Effector memory CD8-positive, alpha-beta T cell (primary cell): ENCODE measurements at regions not wholly inside any gene's neighbourhood (a gene's known extent, or its start where the extent isn't known, plus 50 kb on each side); places are given as distances from the start of the nearest gene placed in this dataset.
"Not testable (repeated sequence)": the region's sequence is repeated elsewhere in the genome, so short reads cannot be mapped to it uniquely, and the experiment has no call there.

Experiments used
- ATAC-seq: fragments of 150-1000 bp; cut with Tn5 transposase; replicated peaks from 2 replicates; pipeline ENCODE4 v1.10.0; 2021; ENCODE audit warnings: mild to moderate bottlenecking, moderate library complexity
- DNase-seq, 3 experiments: peaks; one replicate each; pipeline ENCODE4 v3.0.0; 2021
- H3K27ac Mint-ChIP-seq, 2 donors: one replicate each; pipeline ENCODE4 v1.8.0; 2022; ENCODE audit warnings: mild to moderate bottlenecking in 2 of 2, mixed read lengths in 2 of 2, moderate library complexity in 2 of 2
- H3K27me3 Mint-ChIP-seq, 2 donors: one replicate each; pipeline ENCODE4 v1.8.0; 2022; ENCODE audit warnings: mixed read lengths in 2 of 2
- H3K36me3 Mint-ChIP-seq: one replicate; pipeline ENCODE4 v1.8.0; 2022; ENCODE audit warnings: mild to moderate bottlenecking, moderate library complexity, mixed read lengths; ENCODE audit not compliant: insufficient read depth
- H3K4me1 Mint-ChIP-seq, 2 donors: one replicate each; pipeline ENCODE4 v1.8.0; 2022; ENCODE audit warnings: low read depth in 2 of 2, mixed read lengths in 2 of 2
- H3K4me3 Mint-ChIP-seq, 2 donors: one replicate each; pipeline ENCODE4 v1.8.0; 2022; ENCODE audit warnings: mild to moderate bottlenecking in 2 of 2, mixed read lengths in 2 of 2, moderate library complexity in 2 of 2
- H3K9me3 Mint-ChIP-seq, 2 donors: one replicate each; pipeline ENCODE4 v1.8.0; 2022; ENCODE audit warnings: mixed read lengths in 2 of 2

GRCh38 chr15:70241561-70242320, 144.0 kb upstream of the TLE3 start:
- Mint-ChIP-seq H3K4me3 (no peak overlapping the region), H3K27me3 (peaks cover 5 to 17% of the 10 kb centered on the region in 2 donors), H3K9me3 (no peaks in the 10 kb centered on the region), H3K36me3 (no peaks in the 10 kb centered on the region), H3K4me1 (peaks cover 3 to 5% of the 10 kb centered on the region in 2 donors), H3K27ac (no peak overlapping the region)
- no peak for DNase-seq
- ATAC-seq = no peak

- H3K27ac Mint-ChIP-seq = peak overlapping the region in 1 of 2 donors; percentile 11
- ATAC-seq (no peak), DNase-seq (no peak)
- no peaks in the 10 kb centered on the region for H3K36me3 Mint-ChIP-seq
- H3K9me3 Mint-ChIP-seq = no peaks in the 10 kb centered on the region
- H3K4me3 Mint-ChIP-seq = no peak overlapping the region
- H3K4me1 Mint-ChIP-seq = peaks cover 3 to 5% of the 10 kb centered on the region in 2 donors
- H3K27me3 Mint-ChIP-seq = peaks cover 5 to 17% of the 10 kb centered on the region in 2 donors
Observed at GRCh38 chr15:70240820-70241430, 143.2 kb upstream of the TLE3 start.

- H3K27ac Mint-ChIP-seq = no peak overlapping the region
- no peak overlapping the region for H3K4me3 Mint-ChIP-seq
- H3K4me1 Mint-ChIP-seq = peaks cover 0 to 2% of the 10 kb centered on the region in 2 donors
- no peaks in the 10 kb centered on the region for H3K36me3 Mint-ChIP-seq
- DNase-seq (no peak), ATAC-seq (peak; percentile 66)
- H3K27me3 Mint-ChIP-seq = peaks cover 5 to 17% of the 10 kb centered on the region in 2 donors
- H3K9me3 Mint-ChIP-seq = no peaks in the 10 kb centered on the region
Observed at GRCh38 chr15:70240082-70240481, 142.4 kb upstream of the TLE3 start.

- no peak for DNase-seq
- Mint-ChIP-seq H3K27ac (no peak overlapping the region), H3K4me1 (peaks cover 0 to under 1% of the 10 kb centered on the region in 2 donors), H3K36me3 (no peaks in the 10 kb centered on the region), H3K27me3 (peaks cover 5 to 17% of the 10 kb centered on the region in 2 donors), H3K4me3 (no peak overlapping the region), H3K9me3 (no peaks in the 10 kb centered on the region)
- no peak for ATAC-seq
Observed at GRCh38 chr15:70238917-70239316, 141.2 kb upstream of the TLE3 start.

- Mint-ChIP-seq H3K4me3 (no peak overlapping the region), H3K27ac (no peak overlapping the region), H3K9me3 (no peaks in the 10 kb centered on the region), H3K4me1 (no peaks in the 10 kb centered on the region), H3K36me3 (no peaks in the 10 kb centered on the region), H3K27me3 (peaks cover 5 to 17% of the 10 kb centered on the region in 2 donors)
- DNase-seq = no peak
- no peak for ATAC-seq
Observed at GRCh38 chr15:70237626-70238025, 139.9 kb upstream of the TLE3 start.

- no peak for ATAC-seq
- Mint-ChIP-seq H3K27ac (no peak overlapping the region), H3K36me3 (no peaks in the 10 kb centered on the region), H3K4me1 (no peaks in the 10 kb centered on the region), H3K27me3 (peaks cover 5 to 14% of the 10 kb centered on the region in 2 donors), H3K4me3 (no peak overlapping the region), H3K9me3 (peaks cover 3 to 7% of the 10 kb centered on the region in 2 donors)
- DNase-seq = no peak
Observed at GRCh38 chr15:70236341-70237086, 138.8 kb upstream of the TLE3 start.

GRCh38 chr15:70235347-70235746, 137.6 kb upstream of the TLE3 start:
- H3K9me3 Mint-ChIP-seq = peaks cover 4 to 8% of the 10 kb centered on the region in 2 donors
- no peak for ATAC-seq
- no peak for DNase-seq
- no peaks in the 10 kb centered on the region for H3K4me1 Mint-ChIP-seq
- no peak overlapping the region for H3K4me3 Mint-ChIP-seq
- H3K36me3 Mint-ChIP-seq = no peaks in the 10 kb centered on the region
- H3K27ac Mint-ChIP-seq = peak overlapping the region in 1 of 2 donors; percentile 9
- peaks cover 3 to 5% of the 10 kb centered on the region in 2 donors for H3K27me3 Mint-ChIP-seq

- H3K9me3 Mint-ChIP-seq = peaks cover 11 to 18% of the 10 kb centered on the region in 2 donors
- no peaks in the 10 kb centered on the region for H3K36me3 Mint-ChIP-seq
- no peak overlapping the region for H3K27ac Mint-ChIP-seq
- H3K4me3 Mint-ChIP-seq = no peak overlapping the region
- H3K27me3 Mint-ChIP-seq = peaks cover 5 to 10% of the 10 kb centered on the region in 2 donors
- no peaks in the 10 kb centered on the region for H3K4me1 Mint-ChIP-seq
- DNase-seq (no peak), ATAC-seq (peak; percentile 51)
Observed at GRCh38 chr15:70234256-70234905, 136.7 kb upstream of the TLE3 start.

GRCh38 chr15:70231484-70231883, 133.8 kb upstream of the TLE3 start:
- peaks cover 12 to 20% of the 10 kb centered on the region in 2 donors for H3K9me3 Mint-ChIP-seq
- DNase-seq = no peak
- no peaks in the 10 kb centered on the region for H3K36me3 Mint-ChIP-seq
- no peaks in the 10 kb centered on the region for H3K4me1 Mint-ChIP-seq
- H3K4me3 Mint-ChIP-seq = no peak overlapping the region
- peaks cover 0 to 11% of the 10 kb centered on the region in 2 donors for H3K27me3 Mint-ChIP-seq
- no peak for ATAC-seq
- no peak overlapping the region for H3K27ac Mint-ChIP-seq

- not testable (repeated sequence) for H3K27ac Mint-ChIP-seq, H3K36me3 Mint-ChIP-seq, H3K4me3 Mint-ChIP-seq, DNase-seq, ATAC-seq, H3K4me1 Mint-ChIP-seq
- Mint-ChIP-seq H3K27me3 (peaks cover 0 to 11% of the 10 kb centered on the region in 2 donors), H3K9me3 (peaks cover 12 to 20% of the 10 kb centered on the region in 2 donors)
Observed at GRCh38 chr15:70227918-70228317, 130.2 kb upstream of the TLE3 start.

- ATAC-seq (no peak), DNase-seq (no peak)
- Mint-ChIP-seq H3K27ac (no peak overlapping the region), H3K9me3 (peaks cover 12 to 20% of the 10 kb centered on the region in 2 donors), H3K36me3 (no peaks in the 10 kb centered on the region), H3K4me3 (no peak overlapping the region), H3K27me3 (peaks cover 0 to 11% of the 10 kb centered on the region in 2 donors), H3K4me1 (peaks cover 7% of the 10 kb centered on the region in 2 donors)
Observed at GRCh38 chr15:70227147-70227546, 129.4 kb upstream of the TLE3 start.

- peaks cover 0 to 11% of the 10 kb centered on the region in 2 donors for H3K27me3 Mint-ChIP-seq
- no peak overlapping the region for H3K4me3 Mint-ChIP-seq
- DNase-seq (no peak), ATAC-seq (no peak)
- peaks cover 7% of the 10 kb centered on the region in 2 donors for H3K4me1 Mint-ChIP-seq
- H3K9me3 Mint-ChIP-seq = peaks cover 9 to 13% of the 10 kb centered on the region in 2 donors
- H3K27ac Mint-ChIP-seq = no peak overlapping the region
- H3K36me3 Mint-ChIP-seq = no peaks in the 10 kb centered on the region
Observed at GRCh38 chr15:70226337-70226980, 128.7 kb upstream of the TLE3 start.

- Mint-ChIP-seq H3K9me3 (peaks cover 8 to 12% of the 10 kb centered on the region in 2 donors), H3K4me1 (peaks cover 7% of the 10 kb centered on the region in 2 donors), H3K27me3 (peaks cover 0 to 11% of the 10 kb centered on the region in 2 donors), H3K4me3 (no peak overlapping the region), H3K36me3 (no peaks in the 10 kb centered on the region), H3K27ac (no peak overlapping the region)
- ATAC-seq = no peak
- no peak for DNase-seq
Observed at GRCh38 chr15:70225416-70225815, 127.7 kb upstream of the TLE3 start.
